ENCODE measurements at regions not wholly inside any gene's neighbourhood (a gene's known extent, or its start where the extent isn't known, plus 50 kb on each side); places are given as distances from the start of the nearest gene placed in this dataset.

DNA sequence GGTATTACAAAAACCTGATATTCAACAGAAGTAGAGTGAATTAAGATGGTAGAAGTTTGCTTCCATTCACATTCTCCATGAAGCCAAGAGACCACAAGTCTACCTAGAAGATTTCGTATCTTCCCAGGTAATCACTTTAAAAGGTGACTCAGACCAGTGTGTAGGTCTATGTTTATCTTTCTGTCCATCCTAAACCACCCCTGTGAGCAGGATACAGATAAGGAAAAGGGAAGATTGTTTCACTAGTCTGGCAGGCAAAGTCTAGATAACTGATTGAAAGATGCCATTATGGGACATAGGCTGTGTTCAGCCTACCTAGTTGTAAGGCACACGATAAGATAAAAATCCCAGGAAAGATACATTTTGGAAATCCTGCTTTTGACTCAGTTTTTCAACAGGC, 244.3 kb upstream of the NWD2 start:
- DNase-seq = no peak

DNA sequence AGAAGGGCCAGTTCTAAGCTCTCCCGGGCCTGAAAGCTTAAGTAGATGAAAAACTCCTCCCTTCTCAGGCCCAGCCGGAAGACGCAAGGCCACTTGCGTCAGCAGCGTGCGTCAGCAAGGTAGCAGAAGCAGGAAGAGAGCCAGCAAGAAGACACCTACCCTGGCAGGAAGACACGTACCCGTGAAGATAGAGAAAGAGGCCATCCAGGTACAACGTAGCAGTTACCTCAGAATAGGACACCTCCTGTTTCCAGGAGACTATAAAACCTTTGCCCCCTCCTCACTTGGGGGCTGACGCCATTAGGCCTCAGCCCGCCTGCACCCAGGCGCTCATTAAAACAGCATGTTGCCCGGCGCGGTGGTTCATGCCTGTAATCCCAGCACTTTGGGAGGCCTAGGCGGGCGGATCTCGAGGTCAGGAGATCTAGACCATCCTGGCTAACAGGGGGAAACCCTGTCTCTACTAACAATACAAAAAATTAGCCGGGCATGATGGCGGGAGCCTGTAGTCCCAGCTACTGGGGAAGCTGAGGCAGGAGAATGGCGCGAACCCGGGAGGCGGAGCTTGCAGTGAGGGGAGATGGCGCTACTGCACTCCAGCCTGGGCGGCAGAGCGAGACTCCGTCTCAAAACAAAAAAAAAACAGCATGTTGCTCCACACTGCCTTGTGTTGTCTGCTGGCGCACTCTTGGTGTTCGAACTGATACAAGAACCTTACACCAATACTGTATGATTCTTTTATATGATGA, 242.7 kb upstream of the NWD2 start:
- no peak for DNase-seq

DNA sequence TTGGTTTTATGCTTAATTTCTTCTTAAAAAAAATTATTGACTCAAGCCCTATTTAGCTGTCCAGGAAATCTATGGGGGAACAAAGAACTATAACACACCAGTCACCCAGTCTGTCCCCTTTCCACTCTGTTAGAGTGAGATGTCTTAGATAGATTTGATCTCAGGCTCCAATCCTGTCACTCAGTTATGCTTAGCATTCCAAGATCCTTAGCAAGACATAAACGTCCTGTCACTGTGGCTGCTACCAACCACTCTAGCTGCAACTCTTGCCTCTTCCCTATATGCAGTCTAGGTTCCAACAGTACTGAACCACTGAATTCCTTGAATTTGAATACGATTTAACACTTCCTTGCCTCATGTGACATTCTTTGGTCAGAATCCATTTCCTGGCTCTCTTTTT, 241.9 kb upstream of the NWD2 start:
- DNase-seq = no peak

DNA sequence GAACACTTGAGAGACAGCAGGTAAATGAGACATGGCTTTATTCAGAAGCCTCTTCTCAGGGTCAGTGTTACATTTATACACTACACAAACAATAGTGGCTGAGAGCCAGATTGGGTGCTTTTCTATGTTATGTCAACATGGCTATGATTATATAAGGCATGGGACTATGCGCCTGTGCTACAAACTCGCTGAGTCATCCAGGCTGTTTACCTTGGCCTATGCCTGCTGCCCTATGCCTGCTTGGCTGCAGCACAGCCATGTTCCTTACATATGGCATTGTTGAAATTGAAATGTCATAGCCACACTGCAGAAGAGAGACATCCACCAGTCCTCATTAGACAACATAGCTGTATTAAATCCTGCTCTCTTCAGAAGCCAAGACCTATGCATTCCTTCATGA, 236.3 kb upstream of the NWD2 start:
- no peak for DNase-seq

DNA sequence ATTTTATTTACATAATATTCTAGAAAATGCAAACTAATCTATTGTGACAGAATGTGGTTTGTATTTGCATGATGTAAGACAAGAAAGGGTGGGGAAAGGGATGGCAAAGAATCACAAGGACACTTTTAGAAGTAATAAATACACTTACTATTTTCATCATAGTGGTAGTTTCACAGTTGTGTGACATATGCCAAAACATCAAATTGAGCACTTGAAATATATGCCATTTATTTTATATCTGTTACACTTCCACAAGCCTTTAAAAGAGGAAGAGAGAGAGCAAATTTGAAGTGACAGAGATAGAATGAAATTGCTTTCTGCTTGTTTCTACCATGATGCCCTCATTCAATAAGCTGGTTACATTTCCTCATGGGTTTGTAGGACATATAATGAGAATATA, 230.0 kb upstream of the NWD2 start:
- no peak for DNase-seq

DNA sequence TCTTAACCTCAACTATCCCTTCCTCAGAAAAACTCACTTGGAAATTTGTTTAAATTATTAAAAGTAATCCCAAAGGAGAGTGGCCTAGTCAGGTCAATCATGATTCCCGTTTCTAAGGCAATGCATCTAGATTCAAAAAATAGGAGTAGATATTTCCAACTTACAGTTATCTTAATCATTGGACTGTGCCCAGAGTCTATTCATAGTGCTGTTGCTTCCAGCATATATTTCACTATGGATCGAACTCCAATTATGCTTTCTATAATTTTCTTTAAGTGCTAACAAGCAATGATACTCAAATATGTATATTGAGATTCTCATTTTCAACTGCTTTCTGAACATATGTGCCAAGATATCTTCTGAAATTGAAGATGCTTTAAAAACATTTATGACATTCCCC, 229.2 kb upstream of the NWD2 start:
- DNase-seq = no peak

DNA sequence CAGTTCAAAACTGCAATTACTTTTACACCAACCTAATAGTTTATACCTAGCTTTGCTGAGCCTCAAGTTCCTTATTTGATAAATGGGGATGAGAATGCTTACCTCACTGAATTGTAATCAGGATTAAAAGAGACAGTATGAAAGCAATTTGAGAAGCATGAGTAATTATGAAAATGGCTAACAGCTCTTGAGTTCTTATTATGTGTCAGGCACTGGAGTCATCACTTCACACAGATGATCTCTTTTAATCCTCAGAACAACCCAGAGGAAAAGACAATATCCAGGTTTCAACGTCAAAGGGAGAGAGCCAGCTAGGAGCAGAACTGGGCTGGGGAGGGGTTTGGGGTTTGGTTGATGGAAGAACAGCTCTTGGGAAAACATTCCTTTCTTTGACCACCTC, 221.0 kb upstream of the NWD2 start:
- DNase-seq = no peak

DNA sequence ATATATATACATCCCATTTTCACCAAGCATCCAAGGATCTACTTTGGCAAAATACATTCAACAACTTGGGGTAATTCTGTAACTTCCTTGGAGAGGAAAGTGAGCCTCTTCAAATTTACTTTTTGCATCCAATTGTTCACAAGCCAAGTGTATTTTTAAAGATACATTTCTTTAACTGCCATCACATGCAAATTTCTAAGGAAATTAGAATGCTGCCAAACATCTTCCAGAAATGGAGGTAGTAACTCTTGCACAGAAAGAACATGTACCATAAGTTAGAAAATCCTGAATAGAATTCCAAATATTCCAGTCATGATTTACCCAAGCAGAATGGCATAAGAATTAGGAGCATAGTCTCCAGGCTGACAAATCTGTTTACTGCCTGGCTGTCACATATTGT, 220.5 kb upstream of the NWD2 start:
- DNase-seq = no peak

DNA sequence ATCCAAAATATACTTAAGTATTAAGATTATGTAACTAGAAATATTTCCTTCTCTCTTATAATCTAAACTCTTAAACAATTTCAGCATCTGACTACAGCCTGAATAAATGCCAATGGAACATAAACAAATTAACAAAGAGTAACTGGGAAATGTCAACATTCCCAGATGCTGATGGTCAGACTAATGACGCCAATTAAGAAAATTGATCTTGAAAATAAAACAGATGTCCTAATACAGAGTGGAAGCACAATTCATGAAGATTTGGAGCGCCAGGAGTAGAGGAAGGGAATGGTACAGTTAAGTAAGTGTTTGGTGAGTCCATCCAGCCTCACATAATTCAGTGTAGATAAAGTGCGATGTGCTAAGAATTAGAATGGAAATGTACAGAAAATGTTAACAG, 203.7 kb upstream of the NWD2 start:
- no peak for DNase-seq

DNA sequence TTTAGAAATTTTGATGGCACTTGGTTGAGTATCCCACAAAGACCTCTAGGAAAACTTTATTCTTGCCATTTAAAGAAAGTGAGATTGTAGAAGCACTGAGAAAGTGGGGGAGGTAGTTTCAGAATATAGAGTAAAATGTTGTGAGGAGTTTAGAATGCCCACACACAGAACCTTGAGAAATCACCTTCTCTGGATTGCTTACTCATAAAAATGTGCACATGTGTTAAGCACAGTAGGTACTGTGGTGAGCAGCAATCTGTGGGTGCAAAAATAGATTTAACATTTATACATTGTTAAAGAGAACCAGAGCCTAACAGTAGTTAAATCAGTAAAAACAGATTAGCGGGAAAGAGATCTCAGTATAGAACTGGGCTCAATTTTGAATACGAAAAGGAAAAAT, 201.2 kb upstream of the NWD2 start:
- DNase-seq = no peak

DNA sequence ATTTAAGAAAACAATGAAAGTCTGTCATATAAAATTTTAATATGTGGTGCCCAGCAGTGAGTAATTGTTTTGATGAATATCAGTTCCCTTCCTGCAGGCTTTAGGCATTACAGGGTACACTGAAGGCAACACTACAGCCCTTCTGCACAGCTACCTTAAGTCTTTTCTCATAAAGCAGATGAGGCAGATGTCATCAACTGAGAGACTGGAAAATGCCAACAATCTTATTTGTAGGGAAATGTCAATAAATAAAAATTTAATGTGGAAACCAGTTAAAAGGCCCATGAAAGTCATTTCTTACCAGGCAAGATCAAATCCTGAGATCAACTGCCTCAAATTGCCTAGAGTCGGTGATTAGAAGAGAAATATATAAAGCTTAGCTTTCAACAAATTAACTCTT, 193.4 kb upstream of the NWD2 start:
- DNase-seq = no peak

DNA sequence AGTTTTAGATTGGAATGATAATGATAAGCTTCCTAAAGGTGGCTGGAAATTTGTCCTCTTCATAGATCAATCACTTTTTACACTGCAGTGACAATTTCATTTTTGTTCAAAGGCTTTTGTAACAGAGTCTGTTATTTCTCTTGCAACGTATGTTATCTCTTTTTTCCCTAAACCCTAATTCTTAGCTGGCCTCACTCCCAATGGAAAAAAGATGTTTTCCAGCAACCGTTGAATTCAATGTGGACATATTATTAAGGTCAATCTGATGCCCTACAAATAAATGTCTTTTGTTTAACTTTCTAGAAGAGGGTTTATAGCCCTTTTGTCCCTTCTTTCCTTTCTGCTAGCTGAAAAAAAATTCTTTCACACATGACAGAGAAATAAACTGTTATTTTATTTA, 192.7 kb upstream of the NWD2 start:
- DNase-seq = no peak

DNA sequence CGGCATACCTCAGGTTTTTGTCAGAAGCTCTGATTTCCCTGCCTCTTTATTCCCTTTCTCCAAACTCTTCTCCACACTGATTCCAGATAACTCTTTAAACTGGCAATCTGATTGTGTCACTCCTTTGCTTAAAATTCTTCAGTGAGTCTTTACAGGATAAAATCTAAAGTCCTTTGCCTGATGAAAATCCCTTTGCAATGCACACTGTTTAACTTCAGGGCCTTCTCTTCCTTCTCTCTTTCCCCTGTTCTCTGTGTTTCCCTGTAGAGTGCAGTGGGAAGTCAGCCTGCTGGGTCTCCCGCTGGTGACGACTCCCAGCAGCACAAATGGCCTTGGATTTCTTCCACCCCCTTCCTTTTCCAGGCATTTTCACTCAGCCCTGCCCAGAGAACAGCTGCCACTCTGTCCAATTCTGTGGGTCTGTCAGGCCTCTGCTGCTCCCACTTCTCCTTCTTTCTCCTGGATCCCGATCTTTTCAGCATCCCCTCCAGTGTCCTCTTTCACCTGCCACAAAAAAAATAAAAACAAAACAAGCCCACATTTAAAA, 189.9 kb upstream of the NWD2 start:
- no peak for DNase-seq

DNA sequence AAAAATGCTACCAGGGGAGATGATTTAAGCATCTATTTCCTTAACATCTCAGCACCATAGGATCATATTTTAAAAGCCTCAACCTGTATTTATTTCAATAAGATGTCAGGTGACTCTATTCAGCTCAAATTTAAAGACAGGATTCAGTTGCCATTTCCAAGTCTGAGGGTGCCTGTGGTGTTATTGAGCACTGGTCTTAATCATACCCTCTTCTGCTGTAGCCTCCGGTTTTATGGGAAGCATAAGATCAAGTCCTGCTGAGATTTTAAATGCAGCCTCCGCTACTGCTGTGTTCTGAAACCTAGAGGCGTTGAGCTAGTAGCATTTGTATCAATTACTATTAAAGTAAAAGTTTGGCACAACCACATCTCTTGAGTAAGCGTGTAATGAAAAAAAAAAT, 185.7 kb upstream of the NWD2 start:
- no peak for DNase-seq

DNA sequence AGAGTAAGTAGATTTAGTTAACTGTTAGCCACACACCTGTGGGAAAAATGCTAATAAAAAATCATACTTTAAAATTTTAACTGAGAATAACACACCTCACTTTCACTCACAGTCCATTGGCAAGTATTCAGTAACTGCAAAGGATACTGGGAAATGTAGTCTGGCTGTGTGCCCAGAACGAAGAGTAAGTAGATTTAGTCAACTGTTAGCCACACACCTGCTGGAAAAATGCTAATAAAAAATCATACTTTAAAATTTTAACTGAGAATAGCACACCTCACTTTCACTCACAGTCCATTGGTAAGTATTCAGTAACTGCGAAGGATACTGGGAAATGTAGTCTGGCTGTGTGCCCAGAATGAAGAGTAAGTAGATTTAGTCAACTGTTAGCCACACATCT, 178.4 kb upstream of the NWD2 start:
- peak; percentile 4 for DNase-seq

DNA sequence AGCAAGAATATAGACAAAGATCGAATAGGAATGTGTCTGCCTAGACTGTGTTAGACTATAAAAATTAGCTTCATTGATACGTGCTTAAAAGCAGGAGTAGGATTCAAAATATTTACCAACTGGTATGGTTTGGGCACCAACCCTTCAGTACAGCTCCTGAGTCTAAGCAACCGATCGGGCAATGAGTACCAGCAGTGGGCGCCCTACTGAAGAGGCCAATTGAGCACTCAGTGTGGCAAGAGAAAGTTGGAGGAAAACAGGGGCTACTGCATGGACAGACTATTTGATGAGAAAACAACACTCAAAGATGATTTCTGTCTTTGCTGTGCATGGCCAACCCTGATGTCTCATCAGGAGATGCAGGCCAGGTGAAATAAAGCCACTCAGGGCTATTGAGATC, 176.0 kb upstream of the NWD2 start:
- DNase-seq = no peak

DNA sequence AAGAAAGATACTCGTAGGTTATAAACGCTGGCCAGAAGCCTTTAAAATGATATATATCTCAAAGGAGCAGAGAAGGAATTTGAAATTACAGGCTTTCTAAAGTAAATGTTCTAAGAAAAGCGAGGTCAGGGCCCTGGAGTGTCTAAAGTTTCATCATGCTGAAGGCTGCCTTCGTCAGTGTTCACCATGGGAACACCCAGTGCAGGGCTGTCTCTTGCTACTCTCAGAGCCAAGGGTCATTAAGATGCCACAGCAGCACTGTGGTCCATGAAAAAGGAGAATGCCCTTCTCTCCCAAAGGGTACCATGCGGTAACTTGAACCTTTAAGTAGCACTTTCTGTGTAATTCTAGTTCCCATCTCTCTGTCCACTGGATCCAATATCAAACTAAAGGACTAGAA, 174.5 kb upstream of the NWD2 start:
- DNase-seq = no peak

DNA sequence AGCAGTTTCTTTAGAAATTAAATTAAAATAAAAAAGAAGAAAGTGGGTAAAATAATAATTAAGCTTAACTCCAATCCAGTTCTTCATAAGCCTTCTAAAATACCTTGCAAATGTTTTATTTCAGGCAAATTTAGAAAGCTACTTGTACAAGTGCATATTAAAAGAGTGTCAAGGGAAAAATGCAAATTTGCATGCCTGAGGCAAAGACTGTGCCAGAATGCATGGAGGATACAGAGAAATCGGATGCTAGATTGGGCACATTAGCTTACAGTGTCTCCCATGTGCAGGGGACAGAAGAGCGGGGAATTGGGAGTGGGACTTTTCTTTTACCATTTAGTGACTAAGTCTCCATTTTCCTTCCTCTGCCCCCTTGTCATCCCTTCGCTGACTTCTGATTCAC, 173.0 kb upstream of the NWD2 start:
- DNase-seq = no peak

DNA sequence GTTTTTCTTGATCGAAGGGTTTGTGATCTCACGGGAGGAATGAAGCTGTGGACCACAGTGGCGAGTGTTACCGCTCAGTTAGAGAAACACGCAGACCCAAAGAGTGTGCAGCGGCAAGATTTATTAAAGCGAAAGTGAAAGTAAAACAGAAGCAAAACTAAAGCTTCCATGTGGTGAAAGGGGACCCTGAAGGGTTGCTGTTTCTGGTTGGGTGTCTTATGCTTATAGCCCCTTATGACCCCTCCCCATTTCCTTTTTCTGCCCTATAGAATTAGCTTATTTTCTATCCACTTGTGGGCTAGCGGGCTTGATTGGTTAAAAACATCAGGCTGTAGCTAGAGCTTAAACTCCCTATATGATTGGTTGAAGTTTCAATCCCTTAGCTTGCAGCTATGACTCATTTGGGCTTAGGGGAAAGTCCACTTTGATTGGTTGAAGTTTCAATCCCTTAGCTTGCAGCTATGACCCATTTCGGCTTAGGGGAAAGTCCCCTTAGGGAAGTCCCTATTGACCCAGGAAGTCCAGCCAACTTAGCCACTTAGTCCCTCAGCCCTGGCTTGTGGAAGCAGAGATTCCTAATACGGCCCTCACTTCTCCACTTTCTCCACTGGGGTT, 171.2 kb upstream of the NWD2 start:
- DNase-seq = no peak

DNA sequence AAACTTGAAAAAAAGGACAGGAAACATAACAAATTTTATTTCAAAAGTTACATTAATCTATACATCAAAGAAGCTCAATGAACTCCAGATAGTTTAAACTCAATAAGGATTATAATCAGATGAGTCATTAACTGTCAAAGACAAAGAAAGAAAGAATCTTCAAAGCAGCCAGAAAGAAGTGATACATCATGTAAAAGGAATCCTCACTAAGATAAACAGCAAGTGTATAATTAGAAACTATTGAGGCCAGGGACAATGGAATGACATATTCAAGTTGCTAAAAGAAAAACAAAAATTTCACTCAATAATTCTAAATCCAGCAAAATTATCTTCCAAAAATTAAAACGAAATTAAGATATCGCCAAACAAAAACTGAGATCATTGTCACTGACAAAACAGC, 161.6 kb upstream of the NWD2 start:
- no peak for DNase-seq

DNA sequence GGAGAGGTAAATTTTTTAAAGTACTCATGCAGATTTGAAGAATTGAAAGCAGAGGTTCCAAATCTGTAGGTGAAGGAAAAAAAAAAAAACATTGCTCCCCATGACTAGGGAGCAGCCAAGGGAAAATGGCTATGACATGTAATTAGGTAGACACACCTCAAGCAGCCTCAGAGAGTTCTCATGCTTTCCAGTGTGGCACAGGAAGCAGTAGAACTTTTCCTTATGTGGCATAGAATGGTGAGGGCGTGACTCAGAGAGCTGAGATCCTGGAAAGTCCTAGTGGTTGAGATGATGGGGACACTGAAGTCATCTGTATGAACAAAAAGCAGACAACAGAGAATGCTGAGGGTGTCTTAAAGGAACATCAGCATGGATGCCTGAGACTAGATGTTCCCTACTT, 148.6 kb upstream of the NWD2 start:
- DNase-seq = no peak

DNA sequence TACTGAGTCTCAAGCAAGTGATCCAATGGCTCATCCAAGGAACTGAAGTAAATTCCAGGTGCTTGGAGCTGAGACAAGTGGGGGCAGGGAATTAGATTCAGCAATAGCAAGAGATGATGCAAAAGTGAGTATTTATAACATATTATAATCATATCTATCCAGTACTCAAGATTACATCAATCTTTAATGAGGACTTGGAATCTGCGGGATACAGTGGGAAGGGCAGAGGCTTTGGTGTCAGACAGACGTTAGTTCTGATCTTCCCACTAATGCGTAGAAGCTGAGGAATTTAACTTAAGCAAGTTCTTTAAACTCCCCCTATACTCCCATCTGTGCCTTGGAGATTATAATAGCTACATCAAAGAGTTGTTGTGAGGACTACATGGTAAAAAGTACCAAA, 143.4 kb upstream of the NWD2 start:
- DNase-seq = no peak

DNA sequence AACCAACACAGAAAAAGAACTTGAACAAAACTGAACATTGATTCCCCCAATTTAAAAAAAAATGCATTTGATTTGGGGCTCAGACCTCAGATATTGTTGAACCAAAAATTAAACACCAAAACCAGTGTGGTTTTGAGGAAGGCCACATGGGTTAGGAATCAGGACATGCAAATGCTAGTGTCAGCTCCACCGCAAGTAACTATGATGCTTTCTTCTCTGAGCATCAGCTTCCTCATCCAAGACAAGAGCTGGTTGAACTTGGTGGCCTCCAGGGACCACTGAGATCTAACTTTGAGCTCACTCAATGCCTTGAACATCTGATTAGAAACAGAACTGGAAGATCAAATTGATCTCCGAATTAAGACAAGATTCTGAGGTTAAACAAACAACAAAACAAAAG, 142.9 kb upstream of the NWD2 start:
- no peak for DNase-seq

DNA sequence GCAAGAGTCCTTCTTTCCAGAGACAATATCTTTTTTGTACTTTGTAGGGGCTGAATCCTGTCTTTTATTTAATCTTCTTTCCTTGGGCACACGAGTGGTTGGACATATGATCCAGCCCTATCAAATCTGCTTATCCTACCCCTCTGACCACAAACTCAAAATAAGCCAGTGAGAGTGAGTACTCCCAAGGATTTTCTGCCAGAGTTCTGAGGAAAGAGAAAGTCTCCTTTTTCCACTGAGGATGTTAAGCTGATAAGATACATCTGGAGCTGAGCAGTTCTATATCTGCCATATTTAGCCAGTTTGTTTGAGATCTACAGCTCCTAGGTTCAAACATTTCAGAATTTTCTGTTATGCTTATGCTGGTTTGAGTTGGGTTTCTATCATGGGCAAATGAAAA, 134.8 kb upstream of the NWD2 start:
- DNase-seq = no peak

DNA sequence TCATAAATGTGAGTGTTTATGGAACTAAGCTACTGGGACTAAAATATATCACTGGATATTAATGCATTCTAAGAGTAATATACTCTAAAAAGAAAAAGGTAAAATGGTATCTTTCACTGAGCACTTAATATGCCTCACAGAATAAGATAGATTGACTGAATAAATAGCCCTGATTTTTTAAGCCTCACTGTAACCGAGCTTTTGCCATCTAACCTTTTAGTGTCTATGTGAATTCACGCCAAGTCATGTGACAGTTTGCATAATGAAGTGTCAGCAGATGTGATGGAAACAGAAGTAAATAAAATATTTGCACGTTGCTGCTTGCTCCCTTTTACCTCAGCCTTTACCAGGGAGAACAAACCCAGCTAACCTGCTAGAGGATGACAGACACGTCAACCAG, 119.7 kb upstream of the NWD2 start:
- no peak for DNase-seq
